Common myeloid progenitor, CD34-positive (primary cell): ENCODE measurements at regions not wholly inside any gene's neighbourhood (a gene's known extent, or its start where the extent isn't known, plus 50 kb on each side); places are given as distances from the start of the nearest gene placed in this dataset.

Experiments used
- CTCF ChIA-PET: fragments of 350-600 bp; sonication (Branson Sonifier 250); formaldehyde crosslinking; loops from one replicate; lab custom pipeline; 2021; ENCODE audit warnings: antibody characterized with exemption; lab: Charles Lee
- POLR2A ChIA-PET: fragments of 350-600 bp; sonication (Branson Sonifier 250); formaldehyde crosslinking; loops from one replicate; lab custom pipeline; 2021; ENCODE audit warnings: antibody characterized with exemption; lab: Charles Lee
- DNase-seq, 3 donors: peaks; one replicate each; pipeline versions ENCODE4 v3.0.0 to v3.0.0-alpha.2; 2013
- H3K27ac ChIP-seq, 2 experiments: 1 replicate in 1 of 2; 2 replicates in 1 of 2; pipeline ENCODE4 v1.7.0; 2013; ENCODE audit warnings: inconsistent platforms in 2 of 2, low read length in 2 of 2, mild to moderate bottlenecking in 2 of 2, low read depth in 1 of 2, moderate library complexity in 1 of 2; ENCODE audit not compliant: severe bottlenecking in 2 of 2, insufficient read depth in 1 of 2, poor library complexity in 1 of 2
- H3K27me3 ChIP-seq, 5 experiments: replicated peaks in 2 of 5; 1 replicate in 3 of 5; 2 replicates in 2 of 5; pipeline versions ENCODE4 v1.6.1 to v1.7.0; 2013; ENCODE audit warnings: low read length in 4 of 5, mild to moderate bottlenecking in 2 of 5, moderate library complexity in 2 of 5, inconsistent platforms in 1 of 5; ENCODE audit not compliant: insufficient read depth in 5 of 5, control insufficient read depth in 4 of 5
- H3K36me3 ChIP-seq, 4 experiments: 1 replicate in 2 of 4; 2 replicates in 2 of 4; pipeline versions ENCODE4 v1.6.1 to v1.7.0; 2013; ENCODE audit warnings: low read length in 3 of 4, control low read depth in 1 of 4, mild to moderate bottlenecking in 1 of 4; ENCODE audit not compliant: control insufficient read depth in 4 of 4, insufficient read depth in 4 of 4
- H3K4me1 ChIP-seq, 4 experiments: 1 replicate in 3 of 4; 2 replicates in 1 of 4; pipeline versions ENCODE4 v1.6.1 to v1.7.1; 2013; ENCODE audit warnings: low read length in 3 of 4, mild to moderate bottlenecking in 3 of 4, control low read depth in 1 of 4, inconsistent platforms in 1 of 4, moderate library complexity in 1 of 4; ENCODE audit not compliant: control insufficient read depth in 4 of 4, insufficient read depth in 4 of 4; ENCODE audit errors: control extremely low read depth in 1 of 4
- H3K4me3 ChIP-seq, 7 experiments: 1 replicate in 4 of 7; 2 replicates in 3 of 7; pipeline versions ENCODE4 v1.5.1 to v1.7.0; 2013; ENCODE audit warnings: mild to moderate bottlenecking in 7 of 7, low read length in 6 of 7, moderate library complexity in 6 of 7, inconsistent platforms in 2 of 7, low read depth in 2 of 7, control low read depth in 1 of 7; ENCODE audit not compliant: insufficient read depth in 4 of 7, control insufficient read depth in 1 of 7; ENCODE audit errors: extremely low read depth in 1 of 7
- H3K9me3 ChIP-seq, 5 experiments: 1 replicate in 4 of 5; 2 replicates in 1 of 5; pipeline versions ENCODE4 v1.6.1 to v1.7.1; 2013; ENCODE audit warnings: low read length in 4 of 5, mild to moderate bottlenecking in 2 of 5, inconsistent platforms in 1 of 5, low read depth in 1 of 5, moderate library complexity in 1 of 5; ENCODE audit not compliant: control insufficient read depth in 4 of 5, insufficient read depth in 2 of 5; ENCODE audit errors: control extremely low read depth in 1 of 5
- WGBS: methylation state at CpG from one replicate; pipeline ENCODE4 v1.1.5; 2013; ENCODE audit not compliant: insufficient coverage; 5-methylcytosine and 5-hydroxymethylcytosine counted together

GRCh38 chr4:105014234-105014633, 132.4 kb upstream of the TET2 start:
- POLR2A ChIA-PET, result no interaction called here
- Histone ChIP-seq H3K9me3 (peaks cover 0 to 14% (median under 1%) of the 10 kb centered on the region in 5 experiments), H3K4me3 (no peak overlapping the region), H3K27ac (no peak overlapping the region), H3K36me3 (no peaks in the 10 kb centered on the region), H3K4me1 (no peaks in the 10 kb centered on the region), H3K27me3 (no peaks in the 10 kb centered on the region)
- DNase-seq, result no peak
- CTCF ChIA-PET, result interaction anchor here (1.0 to 1.1 kb wide), 2 partner anchors 10 to 17 kb away, joined by 3 to 4 read pairs; no protein-coding TSS in a partner anchor

- 53% methylated on average over 2 of the region's 4 CpGs for WGBS
Observed at GRCh38 chr4:105014635-105015034, 132.0 kb upstream of the TET2 start.

GRCh38 chr4:105015750-105016149, 130.9 kb upstream of the TET2 start:
- no peak for DNase-seq
- Histone ChIP-seq H3K36me3 (no peaks in the 10 kb centered on the region), H3K4me1 (no peaks in the 10 kb centered on the region), H3K27ac (no peak overlapping the region), H3K27me3 (no peaks in the 10 kb centered on the region), H3K4me3 (no peak overlapping the region), H3K9me3 (peaks cover 0 to 4% (median 0%) of the 10 kb centered on the region in 5 experiments)
- CTCF ChIA-PET, result interaction anchor here (1.0 kb wide), 1 partner anchor 458 kb away, joined by 3 read pairs; the partner anchor contains the start of gene PPA2
- WGBS, result 97% methylated on average over 3 of the region's 3 CpGs
- POLR2A ChIA-PET, result no interaction called here

More at GRCh38 chr4:105014635-105015034, 132.0 kb upstream of the TET2 start:
- Histone ChIP-seq H3K4me1 (no peaks in the 10 kb centered on the region), H3K9me3 (peaks cover 0 to 10% (median 0%) of the 10 kb centered on the region in 5 experiments), H3K4me3 (no peak overlapping the region), H3K27me3 (no peaks in the 10 kb centered on the region), H3K36me3 (no peaks in the 10 kb centered on the region), H3K27ac (no peak overlapping the region)
- DNase-seq, result peak in 2 of 3 donors; percentile 14 to 22
- POLR2A ChIA-PET, result no interaction called here
- CTCF ChIA-PET, result interaction anchor here (1.0 to 1.1 kb wide), 3 partner anchors 11 to 459 kb away, joined by 3 to 4 read pairs (median 3); partner anchors contain the start of gene PPA2

GRCh38 chr4:105022811-105023667, 123.6 kb upstream of the TET2 start:
- Histone ChIP-seq H3K4me1 (peaks cover 0 to 30% (median 16%) of the 10 kb centered on the region in 4 experiments), H3K27ac (no peak overlapping the region), H3K36me3 (no peaks in the 10 kb centered on the region), H3K27me3 (no peaks in the 10 kb centered on the region), H3K4me3 (peak overlapping the region in 2 of 7 experiments; percentile 12 to 37), H3K9me3 (peaks cover 0 to 18% (median 6%) of the 10 kb centered on the region in 5 experiments)
- DNase-seq, result peak; percentile 58 to 81 (median 69)
- WGBS, result 10% methylated on average over 6 of the region's 6 CpGs
- CTCF ChIA-PET, result no interaction called here
- POLR2A ChIA-PET, result interaction anchor here (1.4 kb wide), 1 partner anchor 38 kb away, joined by 3 read pairs; no protein-coding TSS in a partner anchor

DNA sequence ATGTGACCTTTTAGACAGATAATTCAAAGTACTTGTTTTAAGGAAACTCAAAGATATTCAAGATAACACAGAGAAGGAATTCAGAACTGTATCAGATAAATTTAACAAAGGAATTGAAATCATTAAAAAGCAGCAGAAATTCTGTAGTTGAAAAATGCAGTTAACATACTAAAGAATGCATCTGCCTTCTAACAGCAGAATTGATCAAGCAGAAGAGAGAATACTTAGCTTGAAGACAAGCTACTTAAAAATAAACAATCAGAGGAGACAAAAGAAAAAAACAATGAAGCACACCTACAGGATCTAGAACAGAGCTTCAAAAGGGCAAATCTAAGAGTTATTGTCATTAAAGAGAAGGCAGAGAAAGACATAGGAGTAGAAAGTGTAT, 123.0 kb upstream of the TET2 start:
- Histone ChIP-seq H3K36me3 (no peaks in the 10 kb centered on the region), H3K9me3 (peaks cover 0 to 18% (median 6%) of the 10 kb centered on the region in 5 experiments), H3K27me3 (no peaks in the 10 kb centered on the region), H3K4me3 (no peak overlapping the region), H3K27ac (no peak overlapping the region), H3K4me1 (peaks cover 0 to 30% (median 16%) of the 10 kb centered on the region in 4 experiments)
- DNase-seq, result no peak
- POLR2A ChIA-PET, result no interaction called here
- CTCF ChIA-PET, result interaction anchor here (1.6 kb wide), 1 partner anchor 22 kb away, joined by 4 read pairs; no protein-coding TSS in a partner anchor

GRCh38 chr4:105025263-105026017, 121.2 kb upstream of the TET2 start:
- Histone ChIP-seq H3K4me1 (peaks cover 0 to 30% (median 16%) of the 10 kb centered on the region in 4 experiments), H3K9me3 (peaks cover 0 to 18% (median 6%) of the 10 kb centered on the region in 5 experiments), H3K27me3 (no peaks in the 10 kb centered on the region), H3K36me3 (no peaks in the 10 kb centered on the region), H3K27ac (no peak overlapping the region), H3K4me3 (no peak overlapping the region)
- no peak for DNase-seq
- POLR2A ChIA-PET, result no interaction called here
- 100% methylated on average over 2 of the region's 2 CpGs for WGBS
- CTCF ChIA-PET, result interaction anchor here (1.6 kb wide), 1 partner anchor 23 kb away, joined by 4 read pairs; no protein-coding TSS in a partner anchor
